DOHH2 (cell line): ENCODE measurements at regions not wholly inside any gene's neighbourhood (a gene's known extent, or its start where the extent isn't known, plus 50 kb on each side); places are given as distances from the start of the nearest gene placed in this dataset.

Experiments
- CTCF ChIP-seq: fragments of 200-600 bp; sonication (generic); IDR thresholded peaks from one replicate; pipeline ENCODE4 v1.5.1; 2014; ENCODE audit warnings: antibody characterized with exemption, mild to moderate bottlenecking, low read depth, low read length; ENCODE audit not compliant: poor library complexity, severe bottlenecking
- EZH2phosphoT487 ChIP-seq: fragments of 200-600 bp; sonication (generic); IDR thresholded peaks from 2 replicates; pipeline ENCODE4 v1.6.1; 2017; ENCODE audit warnings: borderline replicate concordance, mild to moderate bottlenecking, antibody characterized with exemption, low read length, moderate library complexity, mixed read lengths

DNA sequence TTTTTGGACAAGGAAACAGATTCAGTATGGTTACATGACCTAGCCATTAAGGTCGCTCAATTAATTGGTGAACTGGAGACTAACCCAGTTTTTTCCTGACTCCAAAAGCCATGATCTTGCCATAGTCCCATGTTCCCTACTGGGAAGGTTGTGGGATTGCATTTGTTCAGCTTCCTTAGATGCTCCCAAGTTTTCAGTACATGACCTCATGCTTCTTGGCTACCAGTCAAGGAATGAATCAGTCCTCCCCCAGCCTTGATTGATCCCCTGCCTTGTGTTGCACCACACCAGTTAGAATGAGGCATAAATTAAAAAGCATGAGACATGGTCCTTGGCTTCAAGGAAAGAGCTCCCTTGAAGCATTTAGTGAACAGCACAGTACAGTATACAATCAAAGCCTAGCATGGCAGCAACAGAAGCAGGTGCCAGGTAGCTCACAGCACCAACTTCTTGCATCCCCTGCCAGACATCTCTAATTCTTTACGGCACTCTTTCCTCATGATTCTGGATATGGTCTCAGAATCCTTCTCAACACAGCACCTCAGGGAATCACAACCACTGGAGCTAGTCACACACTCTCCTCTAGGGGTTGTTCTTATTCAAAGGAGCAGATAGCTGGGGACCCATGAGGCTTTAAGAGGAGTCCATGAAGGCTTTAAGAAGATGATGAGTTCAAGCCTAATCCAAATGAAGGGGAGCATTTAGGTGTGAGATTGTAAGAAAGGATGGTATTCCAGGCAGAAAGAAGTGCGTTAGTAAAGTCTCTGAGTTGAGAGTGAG is 295.5 kb upstream of the CLINT1 start:
- TF ChIP-seq CTCF: no peak
- TF ChIP-seq EZH2phosphoT487: no peak
